ENCODE measurements at regions not wholly inside any gene's neighbourhood (a gene's known extent, or its start where the extent isn't known, plus 50 kb on each side); places are given as distances from the start of the nearest gene placed in this dataset.

DNA sequence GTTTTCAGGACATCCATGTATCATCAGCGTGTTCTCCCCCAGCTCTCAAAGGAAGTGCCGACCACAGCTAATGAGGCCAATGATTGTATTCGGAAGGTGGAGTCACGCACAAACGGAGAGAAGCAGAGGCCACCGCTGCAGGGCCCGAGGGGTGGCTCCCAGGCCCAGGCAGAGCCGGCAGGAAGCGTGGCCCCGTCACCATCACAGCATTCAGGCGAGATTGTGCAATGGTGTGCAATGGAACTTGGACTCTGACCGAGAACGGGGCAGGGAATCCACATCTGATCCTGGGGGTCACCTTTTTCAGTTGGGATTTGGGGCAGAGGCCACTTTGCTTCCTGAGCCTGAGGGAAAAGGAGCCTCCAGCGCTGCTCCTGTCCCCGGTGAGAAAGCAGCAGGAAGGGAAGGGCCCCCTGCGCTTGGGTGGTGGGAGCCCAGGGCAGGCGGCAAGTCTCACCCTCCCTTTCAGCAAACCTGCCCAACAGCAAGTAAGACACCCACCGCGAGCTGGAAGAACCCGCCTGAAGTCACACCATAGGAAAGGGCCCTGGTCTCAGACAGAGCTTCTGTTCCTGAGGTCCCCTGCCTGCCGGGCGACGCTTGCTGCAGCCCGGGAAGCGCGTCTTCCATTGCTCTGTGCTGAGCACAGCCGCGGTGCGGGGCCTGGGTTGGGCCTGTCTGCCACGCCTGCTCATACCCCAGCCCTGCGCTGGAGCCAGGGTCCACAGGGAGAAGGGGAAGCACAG, 1430.7 kb downstream of the BRD1 start (continued):
- TF ChIP-seq, protein P1, sequence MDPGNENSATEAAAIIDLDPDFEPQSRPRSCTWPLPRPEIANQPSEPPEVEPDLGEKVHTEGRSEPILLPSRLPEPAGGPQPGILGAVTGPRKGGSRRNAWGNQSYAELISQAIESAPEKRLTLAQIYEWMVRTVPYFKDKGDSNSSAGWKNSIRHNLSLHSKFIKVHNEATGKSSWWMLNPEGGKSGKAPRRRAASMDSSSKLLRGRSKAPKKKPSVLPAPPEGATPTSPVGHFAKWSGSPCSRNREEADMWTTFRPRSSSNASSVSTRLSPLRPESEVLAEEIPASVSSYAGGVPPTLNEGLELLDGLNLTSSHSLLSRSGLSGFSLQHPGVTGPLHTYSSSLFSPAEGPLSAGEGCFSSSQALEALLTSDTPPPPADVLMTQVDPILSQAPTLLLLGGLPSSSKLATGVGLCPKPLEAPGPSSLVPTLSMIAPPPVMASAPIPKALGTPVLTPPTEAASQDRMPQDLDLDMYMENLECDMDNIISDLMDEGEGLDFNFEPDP (CRISPR knock-in tag; conservative IDR thresholded peaks at IDR 0.05): no peak
- TF ChIP-seq ZNF747 (CRISPR knock-in tag; IDR thresholded peaks at IDR 0.05; ENCODE audit: borderline replicate concordance): no peak
- TF ChIP-seq, protein P2, sequence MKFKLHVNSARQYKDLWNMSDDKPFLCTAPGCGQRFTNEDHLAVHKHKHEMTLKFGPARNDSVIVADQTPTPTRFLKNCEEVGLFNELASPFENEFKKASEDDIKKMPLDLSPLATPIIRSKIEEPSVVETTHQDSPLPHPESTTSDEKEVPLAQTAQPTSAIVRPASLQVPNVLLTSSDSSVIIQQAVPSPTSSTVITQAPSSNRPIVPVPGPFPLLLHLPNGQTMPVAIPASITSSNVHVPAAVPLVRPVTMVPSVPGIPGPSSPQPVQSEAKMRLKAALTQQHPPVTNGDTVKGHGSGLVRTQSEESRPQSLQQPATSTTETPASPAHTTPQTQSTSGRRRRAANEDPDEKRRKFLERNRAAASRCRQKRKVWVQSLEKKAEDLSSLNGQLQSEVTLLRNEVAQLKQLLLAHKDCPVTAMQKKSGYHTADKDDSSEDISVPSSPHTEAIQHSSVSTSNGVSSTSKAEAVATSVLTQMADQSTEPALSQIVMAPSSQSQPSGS (CRISPR knock-in tag; IDR thresholded peaks at IDR 0.05): 0 out of 2 replicates have a peak, but pooled peaks have one; percentile 20
- TF ChIP-seq ZNF256 (CRISPR knock-in tag; conservative IDR thresholded peaks at IDR 0.05): no peak
- no peak for TF ChIP-seq ETV6 (CRISPR knock-in tag; conservative IDR thresholded peaks at IDR 0.05)
- TF ChIP-seq, protein P3, sequence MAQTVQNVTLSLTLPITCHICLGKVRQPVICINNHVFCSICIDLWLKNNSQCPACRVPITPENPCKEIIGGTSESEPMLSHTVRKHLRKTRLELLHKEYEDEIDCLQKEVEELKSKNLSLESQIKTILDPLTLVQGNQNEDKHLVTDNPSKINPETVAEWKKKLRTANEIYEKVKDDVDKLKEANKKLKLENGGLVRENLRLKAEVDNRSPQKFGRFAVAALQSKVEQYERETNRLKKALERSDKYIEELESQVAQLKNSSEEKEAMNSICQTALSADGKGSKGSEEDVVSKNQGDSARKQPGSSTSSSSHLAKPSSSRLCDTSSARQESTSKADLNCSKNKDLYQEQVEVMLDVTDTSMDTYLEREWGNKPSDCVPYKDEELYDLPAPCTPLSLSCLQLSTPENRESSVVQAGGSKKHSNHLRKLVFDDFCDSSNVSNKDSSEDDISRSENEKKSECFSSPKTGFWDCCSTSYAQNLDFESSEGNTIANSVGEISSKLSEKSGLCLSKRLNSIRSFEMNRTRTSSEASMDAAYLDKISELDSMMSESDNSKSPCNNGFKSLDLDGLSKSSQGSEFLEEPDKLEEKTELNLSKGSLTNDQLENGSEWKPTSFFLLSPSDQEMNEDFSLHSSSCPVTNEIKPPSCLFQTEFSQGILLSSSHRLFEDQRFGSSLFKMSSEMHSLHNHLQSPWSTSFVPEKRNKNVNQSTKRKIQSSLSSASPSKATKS (CRISPR knock-in tag; IDR thresholded peaks at IDR 0.05): no peak
- no peak for TF ChIP-seq PHF5A (CRISPR knock-in tag; IDR thresholded peaks at IDR 0.05; ENCODE audit: low read depth, unreplicated experiment)
- no peak for TF ChIP-seq ZNF777 (CRISPR knock-in tag; IDR thresholded peaks at IDR 0.05)
- TF ChIP-seq, protein P4, sequence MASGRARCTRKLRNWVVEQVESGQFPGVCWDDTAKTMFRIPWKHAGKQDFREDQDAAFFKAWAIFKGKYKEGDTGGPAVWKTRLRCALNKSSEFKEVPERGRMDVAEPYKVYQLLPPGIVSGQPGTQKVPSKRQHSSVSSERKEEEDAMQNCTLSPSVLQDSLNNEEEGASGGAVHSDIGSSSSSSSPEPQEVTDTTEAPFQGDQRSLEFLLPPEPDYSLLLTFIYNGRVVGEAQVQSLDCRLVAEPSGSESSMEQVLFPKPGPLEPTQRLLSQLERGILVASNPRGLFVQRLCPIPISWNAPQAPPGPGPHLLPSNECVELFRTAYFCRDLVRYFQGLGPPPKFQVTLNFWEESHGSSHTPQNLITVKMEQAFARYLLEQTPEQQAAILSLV (CRISPR knock-in tag; IDR thresholded peaks at IDR 0.05; ENCODE audit: borderline replicate concordance): no peak
- TF ChIP-seq ZNF772 (CRISPR knock-in tag; IDR thresholded peaks at IDR 0.05): no peak
- no peak for TF ChIP-seq SOX6 (IDR thresholded peaks at IDR 0.05)
- TF ChIP-seq SOX6 (CRISPR knock-in tag; IDR thresholded peaks at IDR 0.05): peak; percentile 54
- no peak for TF ChIP-seq ZNF567 (CRISPR knock-in tag; IDR thresholded peaks at IDR 0.05; ENCODE audit: borderline replicate concordance)
- no peak for TF ChIP-seq MATR3 (CRISPR knock-in tag; IDR thresholded peaks at IDR 0.05)
- TF ChIP-seq ZNF430 (CRISPR knock-in tag; IDR thresholded peaks at IDR 0.05): no peak
- TF ChIP-seq HMG20B (CRISPR knock-in tag; conservative IDR thresholded peaks at IDR 0.05): no peak
- no peak for TF ChIP-seq SSRP1 (CRISPR knock-in tag; IDR thresholded peaks at IDR 0.05)
- TF ChIP-seq, protein P5, sequence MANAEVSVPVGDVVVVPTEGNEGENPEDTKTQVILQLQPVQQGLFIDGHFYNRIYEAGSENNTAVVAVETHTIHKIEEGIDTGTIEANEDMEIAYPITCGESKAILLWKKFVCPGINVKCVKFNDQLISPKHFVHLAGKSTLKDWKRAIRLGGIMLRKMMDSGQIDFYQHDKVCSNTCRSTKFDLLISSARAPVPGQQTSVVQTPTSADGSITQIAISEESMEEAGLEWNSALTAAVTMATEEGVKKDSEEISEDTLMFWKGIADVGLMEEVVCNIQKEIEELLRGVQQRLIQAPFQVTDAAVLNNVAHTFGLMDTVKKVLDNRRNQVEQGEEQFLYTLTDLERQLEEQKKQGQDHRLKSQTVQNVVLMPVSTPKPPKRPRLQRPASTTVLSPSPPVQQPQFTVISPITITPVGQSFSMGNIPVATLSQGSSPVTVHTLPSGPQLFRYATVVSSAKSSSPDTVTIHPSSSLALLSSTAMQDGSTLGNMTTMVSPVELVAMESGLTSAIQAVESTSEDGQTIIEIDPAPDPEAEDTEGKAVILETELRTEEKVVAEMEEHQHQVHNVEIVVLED (CRISPR knock-in tag; IDR thresholded peaks at IDR 0.05; ENCODE audit: borderline replicate concordance): no peak
- TF ChIP-seq ZNF317 (CRISPR knock-in tag; IDR thresholded peaks at IDR 0.05): 0 out of 2 replicates have a peak, but pooled peaks have one; percentile 48

Data from HepG2 (cell line).